Fibroblast of lung (primary cell): ENCODE measurements at regions not wholly inside any gene's neighbourhood (a gene's known extent, or its start where the extent isn't known, plus 50 kb on each side); places are given as distances from the start of the nearest gene placed in this dataset.

Experiments
- DNase-seq, 2 donors: peaks; one replicate each; pipeline versions ENCODE4 v3.0.0 to v3.0.0-alpha.2; 2010; ENCODE audit warnings: low read depth in 2 of 2
- H2AFZ ChIP-seq: 2 replicates; pipeline ENCODE4 v1.5.1; 2012; ENCODE audit warnings: low read length, control low read depth, inconsistent platforms
- H3K27ac ChIP-seq: 2 replicates; pipeline ENCODE4 v1.5.1; 2011; ENCODE audit warnings: low read length, control low read depth; ENCODE audit not compliant: insufficient read depth
- H3K27me3 ChIP-seq: 2 replicates; pipeline ENCODE4 v1.5.1; 2011; ENCODE audit warnings: mild to moderate bottlenecking, low read length; ENCODE audit not compliant: control insufficient read depth, insufficient read depth
- H3K36me3 ChIP-seq: 2 replicates; pipeline ENCODE4 v1.5.1; 2011; ENCODE audit warnings: low read length; ENCODE audit not compliant: control insufficient read depth, insufficient read depth
- H3K4me1 ChIP-seq: 2 replicates; pipeline ENCODE4 v1.5.1; 2011; ENCODE audit warnings: low read length; ENCODE audit not compliant: control insufficient read depth, insufficient read depth; ENCODE audit errors: extremely low read depth
- H3K4me2 ChIP-seq: 2 replicates; pipeline ENCODE4 v1.5.1; 2011; ENCODE audit warnings: low read length, control low read depth; ENCODE audit not compliant: insufficient read depth; ENCODE audit errors: extremely low read depth
- H3K4me3 ChIP-seq, 4 experiments: fragments of 200-600 bp in 1 of 4; sonication (generic) in 1 of 4; replicated peaks in 1 of 4; 2 replicates each; pipeline ENCODE4 v1.5.1; 2011 to 2016; ENCODE audit warnings: low read length in 4 of 4, low read depth in 3 of 4, mild to moderate bottlenecking in 3 of 4, control low read depth in 2 of 4, inconsistent platforms in 1 of 4, mixed read lengths in 1 of 4; ENCODE audit not compliant: insufficient read depth in 1 of 4; ENCODE audit errors: control extremely low read depth in 1 of 4
- H3K79me2 ChIP-seq: 2 replicates; pipeline ENCODE4 v1.5.1; 2012; ENCODE audit warnings: mild to moderate bottlenecking, low read length, inconsistent platforms; ENCODE audit not compliant: control insufficient read depth, insufficient read depth
- H3K9ac ChIP-seq: 2 replicates; pipeline ENCODE4 v1.5.1; 2011; ENCODE audit warnings: mild to moderate bottlenecking, low read length, control low read depth; ENCODE audit not compliant: insufficient read depth
- H3K9me3 ChIP-seq: 2 replicates; pipeline ENCODE4 v1.5.1; 2012; ENCODE audit warnings: low read depth, low read length; ENCODE audit not compliant: control insufficient read depth, insufficient read depth
- H4K20me1 ChIP-seq: 2 replicates; pipeline ENCODE4 v1.5.1; 2011; ENCODE audit warnings: low read length; ENCODE audit not compliant: control insufficient read depth, insufficient read depth; ENCODE audit errors: extremely low read depth
- CTCF ChIP-seq, 2 donors: IDR thresholded peaks in 1 of 2; conservative IDR thresholded peaks in 1 of 2; 1 replicate in 1 of 2; 2 replicates in 1 of 2; pipeline ENCODE4 v1.5.1; 2011 to 2012; ENCODE audit warnings: low read length in 2 of 2, control low read depth in 1 of 2, inconsistent platforms in 1 of 2, low read depth in 1 of 2, mild to moderate bottlenecking in 1 of 2
- EZH2 ChIP-seq: IDR thresholded peaks from 2 replicates; pipeline ENCODE4 v1.5.1; 2012; ENCODE audit warnings: low read length, control low read depth, mild to moderate bottlenecking; ENCODE audit errors: missing control alignments

GRCh38 chr13:34411177-34411576, 530.9 kb upstream of the NBEA start:
- H3K36me3 ChIP-seq = no peaks in the 10 kb centered on the region
- no peaks in the 10 kb centered on the region for H4K20me1 ChIP-seq
- H3K9ac ChIP-seq = no peak overlapping the region
- no peak overlapping the region for H3K27ac ChIP-seq
- no peaks in the 10 kb centered on the region for H3K4me1 ChIP-seq
- no peaks in the 10 kb centered on the region for H3K79me2 ChIP-seq
- no peak overlapping the region for H3K4me3 ChIP-seq
- TF ChIP-seq CTCF (conservative IDR thresholded peaks at IDR 0.05 in 1 of 2, IDR thresholded peaks at IDR 0.05 in 1 of 2; ENCODE audit: low read depth in 1 of 2, low read length in 2 of 2) (no peak), EZH2 (no peak)
- no peaks in the 10 kb centered on the region for H3K9me3 ChIP-seq
- H3K4me2 ChIP-seq = no peak overlapping the region
- no peak overlapping the region for H2AFZ ChIP-seq
- DNase-seq = no peak
- H3K27me3 ChIP-seq = no peaks in the 10 kb centered on the region

- no peak overlapping the region for H2AFZ ChIP-seq
- H3K4me2 ChIP-seq = no peak overlapping the region
- H3K9ac ChIP-seq = no peak overlapping the region
- H3K9me3 ChIP-seq = no peaks in the 10 kb centered on the region
- H4K20me1 ChIP-seq = no peaks in the 10 kb centered on the region
- no peak overlapping the region for H3K27ac ChIP-seq
- TF ChIP-seq CTCF (conservative IDR thresholded peaks at IDR 0.05 in 1 of 2, IDR thresholded peaks at IDR 0.05 in 1 of 2; ENCODE audit: low read depth in 1 of 2, low read length in 2 of 2) (no peak), EZH2 (no peak)
- no peaks in the 10 kb centered on the region for H3K79me2 ChIP-seq
- no peaks in the 10 kb centered on the region for H3K4me1 ChIP-seq
- H3K27me3 ChIP-seq = no peaks in the 10 kb centered on the region
- H3K36me3 ChIP-seq = no peaks in the 10 kb centered on the region
- H3K4me3 ChIP-seq = no peak overlapping the region
- DNase-seq = no peak
Measured at GRCh38 chr13:34411894-34412293, 530.2 kb upstream of the NBEA start.

- Histone ChIP-seq H3K4me1 (no peaks in the 10 kb centered on the region), H3K4me2 (no peak overlapping the region), H3K79me2 (no peaks in the 10 kb centered on the region), H3K36me3 (no peaks in the 10 kb centered on the region), H3K4me3 (no peak overlapping the region), H4K20me1 (no peaks in the 10 kb centered on the region), H3K27me3 (no peaks in the 10 kb centered on the region), H3K9me3 (no peaks in the 10 kb centered on the region), H2AFZ (no peak overlapping the region), H3K9ac (no peak overlapping the region), H3K27ac (no peak overlapping the region)
- peak in 1 of 2 donors; percentile 39 for DNase-seq
- TF ChIP-seq EZH2 (no peak), CTCF (conservative IDR thresholded peaks at IDR 0.05 in 1 of 2, IDR thresholded peaks at IDR 0.05 in 1 of 2; ENCODE audit: low read depth in 1 of 2, low read length in 2 of 2) (no peak)
Measured at GRCh38 chr13:34412295-34412694, 529.8 kb upstream of the NBEA start.
